PFSK-1 (cell line): ENCODE measurements at regions not wholly inside any gene's neighbourhood (a gene's known extent, or its start where the extent isn't known, plus 50 kb on each side); places are given as distances from the start of the nearest gene placed in this dataset.

Experiments used
- FOXP2 ChIP-seq: optimal IDR thresholded peaks from 2 replicates; pipeline ENCODE3; 2011; ENCODE audit warnings: borderline replicate concordance, control low read depth, inconsistent platforms; ENCODE audit not compliant: insufficient read depth; ENCODE audit errors: extremely low read length, extremely low read depth
- POLR2AphosphoS5 ChIP-seq: IDR thresholded peaks from 2 replicates; pipeline ENCODE4 v1.6.1; 2012; ENCODE audit warnings: low read depth, mild to moderate bottlenecking, control low read depth, low read length, moderate library complexity
- REST ChIP-seq, 2 experiments: IDR thresholded peaks; 2 replicates each; pipeline versions ENCODE4 v1.6.1 to v1.8.0; 2011 to 2012; ENCODE audit warnings: low read depth in 2 of 2, low read length in 2 of 2, control low read depth in 1 of 2, inconsistent platforms in 1 of 2, mild to moderate bottlenecking in 1 of 2, moderate library complexity in 1 of 2; ENCODE audit not compliant: insufficient read depth in 1 of 2
- TAF1 ChIP-seq: IDR thresholded peaks from 2 replicates; pipeline ENCODE4 v1.6.1; 2012; ENCODE audit warnings: low read length, control low read depth, borderline replicate concordance; ENCODE audit not compliant: insufficient read depth

GRCh38 chr13:68806125-68806524 lies 1301.5 kb upstream of the ATXN8OS start:
- TF ChIP-seq POLR2AphosphoS5 (no peak), TAF1 (no peak), REST (IDR thresholded peaks at IDR 0.05; ENCODE audit: insufficient read depth in 1 of 2, low read depth in 2 of 2, low read length in 2 of 2) (no peak), FOXP2 (no peak)
